Trophoblast cell (in vitro differentiated cells and primary cell): ENCODE measurements at regions not wholly inside any gene's neighbourhood (a gene's known extent, or its start where the extent isn't known, plus 50 kb on each side); places are given as distances from the start of the nearest gene placed in this dataset.

Experiments used
- DNase-seq, 2 donors: peaks; one replicate each; pipeline ENCODE4 v3.0.0-alpha.2; 2016
- H2AFZ ChIP-seq: 2 replicates; pipeline ENCODE4 v1.6.1; 2013; ENCODE audit warnings: low read length, moderate library complexity, mild to moderate bottlenecking; ENCODE audit not compliant: insufficient read depth, poor library complexity
- H2AK5ac ChIP-seq: 2 replicates; pipeline ENCODE4 v1.6.1; 2013; ENCODE audit warnings: mild to moderate bottlenecking, low read length
- H2BK120ac ChIP-seq: 2 replicates; pipeline ENCODE4 v1.6.1; 2013; ENCODE audit warnings: low read length, mild to moderate bottlenecking, moderate library complexity; ENCODE audit not compliant: insufficient read depth, poor library complexity
- H2BK12ac ChIP-seq: 2 replicates; pipeline ENCODE4 v1.6.1; 2013; ENCODE audit warnings: mild to moderate bottlenecking, low read length, moderate library complexity
- H2BK5ac ChIP-seq: 2 replicates; pipeline ENCODE4 v1.6.1; 2013; ENCODE audit warnings: low read length, low read depth, moderate library complexity, mild to moderate bottlenecking; ENCODE audit not compliant: poor library complexity
- H3K14ac ChIP-seq: 2 replicates; pipeline ENCODE4 v1.6.1; 2013; ENCODE audit warnings: mild to moderate bottlenecking, low read length
- H3K18ac ChIP-seq: 2 replicates; pipeline ENCODE4 v1.6.1; 2013; ENCODE audit warnings: mild to moderate bottlenecking, low read length
- H3K23ac ChIP-seq: 2 replicates; pipeline ENCODE4 v1.6.1; 2013; ENCODE audit warnings: low read length
- H3K27ac ChIP-seq: 2 replicates; pipeline ENCODE4 v1.5.1; 2013; ENCODE audit warnings: low read depth, mild to moderate bottlenecking, inconsistent platforms, low read length, moderate library complexity
- H3K27me3 ChIP-seq: 2 replicates; pipeline ENCODE4 v1.6.1; 2013; ENCODE audit warnings: inconsistent platforms, mild to moderate bottlenecking, low read length, moderate library complexity; ENCODE audit not compliant: insufficient read depth
- H3K36me3 ChIP-seq, 2 experiments: 1 replicate in 1 of 2; 2 replicates in 1 of 2; pipeline ENCODE4 v1.6.1; 2013; ENCODE audit warnings: low read length in 2 of 2, mild to moderate bottlenecking in 2 of 2, moderate library complexity in 1 of 2; ENCODE audit not compliant: insufficient read depth in 2 of 2, control insufficient read depth in 1 of 2
- H3K4ac ChIP-seq: 2 replicates; pipeline ENCODE4 v1.6.1; 2013; ENCODE audit warnings: low read depth, mild to moderate bottlenecking, low read length, moderate library complexity
- H3K4me1 ChIP-seq, 2 experiments: 1 replicate in 1 of 2; 2 replicates in 1 of 2; pipeline ENCODE4 v1.6.1; 2013; ENCODE audit warnings: low read length in 2 of 2, mild to moderate bottlenecking in 2 of 2, moderate library complexity in 1 of 2; ENCODE audit not compliant: insufficient read depth in 2 of 2, control insufficient read depth in 1 of 2
- H3K4me2 ChIP-seq: 2 replicates; pipeline ENCODE4 v1.6.1; 2013; ENCODE audit warnings: inconsistent platforms, mild to moderate bottlenecking, low read length, moderate library complexity
- H3K4me3 ChIP-seq: 2 replicates; pipeline ENCODE4 v1.5.1; 2013; ENCODE audit warnings: mild to moderate bottlenecking, low read depth, low read length, inconsistent platforms
- H3K79me1 ChIP-seq: one replicate; pipeline ENCODE4 v1.6.1; 2013; ENCODE audit warnings: low read length
- H3K79me2 ChIP-seq: 2 replicates; pipeline ENCODE4 v1.6.1; 2013; ENCODE audit warnings: low read length, mild to moderate bottlenecking; ENCODE audit not compliant: control insufficient read depth, insufficient read depth, poor library complexity
- H3K9ac ChIP-seq: 2 replicates; pipeline ENCODE4 v1.6.1; 2013; ENCODE audit warnings: mild to moderate bottlenecking, low read length
- H3K9me3 ChIP-seq: 2 replicates; pipeline ENCODE4 v1.6.1; 2013; ENCODE audit warnings: low read depth, mild to moderate bottlenecking, control low read depth, inconsistent platforms, low read length; ENCODE audit not compliant: insufficient read depth
- H4K12ac ChIP-seq: 2 replicates; pipeline ENCODE4 v1.6.1; 2013; ENCODE audit warnings: low read depth, mild to moderate bottlenecking, low read length, moderate library complexity
- H4K8ac ChIP-seq: 2 replicates; pipeline ENCODE4 v1.6.1; 2013; ENCODE audit warnings: low read depth, mild to moderate bottlenecking, low read length, moderate library complexity
- H4K91ac ChIP-seq: one replicate; pipeline ENCODE4 v1.6.1; 2013; ENCODE audit warnings: low read depth, mild to moderate bottlenecking, low read length, moderate library complexity
- WGBS: extraction: QIAGEN DNeasy Blood & Tissue Kit; methylation state at CpG from one replicate; pipeline ENCODE4 v1.1.7; 2013; ENCODE audit warnings: missing lambda C conversion rate; ENCODE audit not compliant: insufficient read length, insufficient coverage; ENCODE audit errors: extremely low coverage; 5-methylcytosine and 5-hydroxymethylcytosine counted together

GRCh38 chr3:127342735-127343134 is 54.9 kb upstream of the PRR20G start:
- H3K14ac ChIP-seq: no peak overlapping the region
- no peak overlapping the region for H3K9ac ChIP-seq
- H3K79me2 ChIP-seq: no peaks in the 10 kb centered on the region
- H3K36me3 ChIP-seq: no peaks in the 10 kb centered on the region
- H3K27me3 ChIP-seq: no peaks in the 10 kb centered on the region
- no peaks in the 10 kb centered on the region for H3K4me1 ChIP-seq
- H4K12ac ChIP-seq: no peak overlapping the region
- DNase-seq: no peak
- H4K8ac ChIP-seq: no peak overlapping the region
- H3K4me2 ChIP-seq: no peak overlapping the region
- H3K18ac ChIP-seq: no peak overlapping the region
- H2AFZ ChIP-seq: no peak overlapping the region
- no peak overlapping the region for H2AK5ac ChIP-seq
- H2BK120ac ChIP-seq: no peak overlapping the region
- H3K79me1 ChIP-seq: no peaks in the 10 kb centered on the region
- H3K23ac ChIP-seq: no peak overlapping the region
- H4K91ac ChIP-seq: no peak overlapping the region
- H2BK12ac ChIP-seq: no peak overlapping the region
- no peak overlapping the region for H2BK5ac ChIP-seq
- no peak overlapping the region for H3K27ac ChIP-seq
- H3K4ac ChIP-seq: no peak overlapping the region
- H3K9me3 ChIP-seq: peaks cover 4% of the 10 kb centered on the region
- H3K4me3 ChIP-seq: no peak overlapping the region
- no CpG with 5 or more reads among the region's 9 CpGs for WGBS

GRCh38 chr3:127339928-127340861 is 52.3 kb upstream of the PRR20G start:
- Histone ChIP-seq H3K27me3 (no peaks in the 10 kb centered on the region), H3K18ac (no peak overlapping the region), H2BK12ac (no peak overlapping the region), H3K79me1 (no peaks in the 10 kb centered on the region), H3K4me3 (no peak overlapping the region), H4K12ac (no peak overlapping the region), H3K23ac (no peak overlapping the region), H3K9ac (no peak overlapping the region), H3K14ac (no peak overlapping the region), H3K4ac (no peak overlapping the region), H4K8ac (no peak overlapping the region), H2BK120ac (no peak overlapping the region), H3K36me3 (no peaks in the 10 kb centered on the region), H4K91ac (no peak overlapping the region), H3K9me3 (peaks cover 4% of the 10 kb centered on the region), H3K4me1 (no peaks in the 10 kb centered on the region), H3K4me2 (no peak overlapping the region), H2AK5ac (no peak overlapping the region), H2AFZ (no peak overlapping the region), H3K79me2 (no peaks in the 10 kb centered on the region), H3K27ac (no peak overlapping the region), H2BK5ac (no peak overlapping the region)
- DNase-seq: no peak
- WGBS: no CpG with 5 or more reads among the region's 20 CpGs

- no CpG with 5 or more reads among the region's 3 CpGs for WGBS
- Histone ChIP-seq H3K36me3 (no peaks in the 10 kb centered on the region), H3K23ac (no peak overlapping the region), H3K14ac (no peak overlapping the region), H3K4me2 (no peak overlapping the region), H2AFZ (no peak overlapping the region), H3K4me3 (no peak overlapping the region), H4K12ac (no peak overlapping the region), H2BK12ac (no peak overlapping the region), H3K9me3 (peaks cover 2% of the 10 kb centered on the region), H4K91ac (no peak overlapping the region), H2AK5ac (no peak overlapping the region), H3K18ac (no peak overlapping the region), H3K4me1 (no peaks in the 10 kb centered on the region), H3K79me2 (no peaks in the 10 kb centered on the region), H3K27ac (no peak overlapping the region), H2BK120ac (no peak overlapping the region), H4K8ac (no peak overlapping the region), H3K27me3 (no peaks in the 10 kb centered on the region), H3K9ac (no peak overlapping the region), H2BK5ac (no peak overlapping the region), H3K4ac (no peak overlapping the region), H3K79me1 (no peaks in the 10 kb centered on the region)
- no peak for DNase-seq
Measured at GRCh38 chr3:127339016-127339415, 51.2 kb upstream of the PRR20G start.

GRCh38 chr3:127337911-127338531 is 50.2 kb upstream of the PRR20G start:
- Histone ChIP-seq H3K18ac (no peak overlapping the region), H4K91ac (no peak overlapping the region), H3K4me1 (no peaks in the 10 kb centered on the region), H4K8ac (no peak overlapping the region), H3K9me3 (peaks cover 2% of the 10 kb centered on the region), H3K27ac (no peak overlapping the region), H3K4ac (no peak overlapping the region), H2AK5ac (no peak overlapping the region), H4K12ac (no peak overlapping the region), H3K27me3 (no peaks in the 10 kb centered on the region), H3K23ac (no peak overlapping the region), H3K9ac (no peak overlapping the region), H2BK5ac (no peak overlapping the region), H2BK12ac (no peak overlapping the region), H3K4me2 (no peak overlapping the region), H3K79me2 (no peaks in the 10 kb centered on the region), H2BK120ac (no peak overlapping the region), H3K79me1 (no peaks in the 10 kb centered on the region), H3K4me3 (no peak overlapping the region), H3K14ac (no peak overlapping the region), H2AFZ (no peak overlapping the region), H3K36me3 (no peaks in the 10 kb centered on the region)
- DNase-seq: no peak
- WGBS: no CpG with 5 or more reads among the region's 52 CpGs
